ENCODE measurements at regions not wholly inside any gene's neighbourhood (a gene's known extent, or its start where the extent isn't known, plus 50 kb on each side); places are given as distances from the start of the nearest gene placed in this dataset.

GRCh38 chr3:13203398-13204176 is 130.4 kb upstream of the IQSEC1 start:
- DNase-seq (ENCODE audit: insufficient read length) (no peak), FAIRE-seq (no peak)
- TF ChIP-seq POLR2A (IDR thresholded peaks at IDR 0.05; ENCODE audit: low read depth, low read length) (no peak), TAF1 (IDR thresholded peaks at IDR 0.05; ENCODE audit: borderline replicate concordance, low read depth, low read length) (no peak), POLR2AphosphoS5 (IDR thresholded peaks at IDR 0.05; ENCODE audit: low read depth, low read length) (no peak)

- TF ChIP-seq POLR2A (IDR thresholded peaks at IDR 0.05; ENCODE audit: low read depth, low read length) (no peak), TAF1 (IDR thresholded peaks at IDR 0.05; ENCODE audit: borderline replicate concordance, low read depth, low read length) (no peak), POLR2AphosphoS5 (IDR thresholded peaks at IDR 0.05; ENCODE audit: low read depth, low read length) (no peak)
- no peak for FAIRE-seq
- no peak for DNase-seq (ENCODE audit: insufficient read length)
Observed at GRCh38 chr3:13202744-13203397, 129.6 kb upstream of the IQSEC1 start.

GRCh38 chr3:13201851-13202250 is 128.6 kb upstream of the IQSEC1 start:
- TF ChIP-seq POLR2AphosphoS5 (IDR thresholded peaks at IDR 0.05; ENCODE audit: low read depth, low read length) (no peak), TAF1 (IDR thresholded peaks at IDR 0.05; ENCODE audit: borderline replicate concordance, low read depth, low read length) (no peak), POLR2A (IDR thresholded peaks at IDR 0.05; ENCODE audit: low read depth, low read length) (no peak)
- FAIRE-seq (no peak), DNase-seq (ENCODE audit: insufficient read length) (no peak)

- FAIRE-seq (no peak), DNase-seq (ENCODE audit: insufficient read length) (no peak)
- TF ChIP-seq TAF1 (IDR thresholded peaks at IDR 0.05; ENCODE audit: borderline replicate concordance, low read depth, low read length) (no peak), POLR2A (IDR thresholded peaks at IDR 0.05; ENCODE audit: low read depth, low read length) (no peak), POLR2AphosphoS5 (IDR thresholded peaks at IDR 0.05; ENCODE audit: low read depth, low read length) (no peak)
Observed at GRCh38 chr3:13200946-13201345, 127.7 kb upstream of the IQSEC1 start.

GRCh38 chr3:13200465-13200864 is 127.2 kb upstream of the IQSEC1 start:
- no peak for TF ChIP-seq POLR2AphosphoS5 (IDR thresholded peaks at IDR 0.05; ENCODE audit: low read depth, low read length)
- TF ChIP-seq POLR2A (IDR thresholded peaks at IDR 0.05; ENCODE audit: low read depth, low read length) = no peak
- TF ChIP-seq TAF1 (IDR thresholded peaks at IDR 0.05; ENCODE audit: borderline replicate concordance, low read depth, low read length) = no peak
- DNase-seq (ENCODE audit: insufficient read length) (no peak), FAIRE-seq (no peak)

GRCh38 chr3:13199899-13200451 is 126.7 kb upstream of the IQSEC1 start:
- DNase-seq (ENCODE audit: insufficient read length) (no peak), FAIRE-seq (no peak)
- no peak for TF ChIP-seq POLR2A (IDR thresholded peaks at IDR 0.05; ENCODE audit: low read depth, low read length)
- TF ChIP-seq TAF1 (IDR thresholded peaks at IDR 0.05; ENCODE audit: borderline replicate concordance, low read depth, low read length) = no peak
- TF ChIP-seq POLR2AphosphoS5 (IDR thresholded peaks at IDR 0.05; ENCODE audit: low read depth, low read length) = no peak

- FAIRE-seq (no peak), DNase-seq (ENCODE audit: insufficient read length) (no peak)
- TF ChIP-seq POLR2AphosphoS5 (IDR thresholded peaks at IDR 0.05; ENCODE audit: low read depth, low read length) (no peak), POLR2A (IDR thresholded peaks at IDR 0.05; ENCODE audit: low read depth, low read length) (no peak), TAF1 (IDR thresholded peaks at IDR 0.05; ENCODE audit: borderline replicate concordance, low read depth, low read length) (no peak)
Observed at GRCh38 chr3:13199006-13199776, 126.0 kb upstream of the IQSEC1 start.

GRCh38 chr3:13198264-13198879 is 125.1 kb upstream of the IQSEC1 start:
- TF ChIP-seq POLR2AphosphoS5 (IDR thresholded peaks at IDR 0.05; ENCODE audit: low read depth, low read length) (no peak), TAF1 (IDR thresholded peaks at IDR 0.05; ENCODE audit: borderline replicate concordance, low read depth, low read length) (no peak)
- FAIRE-seq = no peak
- DNase-seq (ENCODE audit: insufficient read length) = no peak

GRCh38 chr3:13197795-13198194 is 124.6 kb upstream of the IQSEC1 start:
- no peak for TF ChIP-seq POLR2A (IDR thresholded peaks at IDR 0.05; ENCODE audit: low read depth, low read length)
- TF ChIP-seq TAF1 (IDR thresholded peaks at IDR 0.05; ENCODE audit: borderline replicate concordance, low read depth, low read length) = no peak
- TF ChIP-seq POLR2AphosphoS5 (IDR thresholded peaks at IDR 0.05; ENCODE audit: low read depth, low read length) = no peak
- FAIRE-seq (no peak), DNase-seq (ENCODE audit: insufficient read length) (no peak)

GRCh38 chr3:13197281-13197680 is 124.1 kb upstream of the IQSEC1 start:
- DNase-seq (ENCODE audit: insufficient read length) (no peak), FAIRE-seq (no peak)
- no peak for TF ChIP-seq POLR2AphosphoS5 (IDR thresholded peaks at IDR 0.05; ENCODE audit: low read depth, low read length)
- TF ChIP-seq TAF1 (IDR thresholded peaks at IDR 0.05; ENCODE audit: borderline replicate concordance, low read depth, low read length) = no peak
- TF ChIP-seq POLR2A (IDR thresholded peaks at IDR 0.05; ENCODE audit: low read depth, low read length) = no peak

- no peak for FAIRE-seq
- DNase-seq (ENCODE audit: insufficient read length) = no peak
- TF ChIP-seq POLR2AphosphoS5 (IDR thresholded peaks at IDR 0.05; ENCODE audit: low read depth, low read length) = no peak
- TF ChIP-seq TAF1 (IDR thresholded peaks at IDR 0.05; ENCODE audit: borderline replicate concordance, low read depth, low read length) = no peak
- TF ChIP-seq POLR2A (IDR thresholded peaks at IDR 0.05; ENCODE audit: low read depth, low read length) = no peak
Observed at GRCh38 chr3:13195374-13195773, 122.1 kb upstream of the IQSEC1 start.
